Suprapubic skin (tissue), 3 donors: ENCODE measurements at regions not wholly inside any gene's neighbourhood (a gene's known extent, or its start where the extent isn't known, plus 50 kb on each side); places are given as distances from the start of the nearest gene placed in this dataset.

Experiments
- EP300 ChIP-seq: sonication (generic); formaldehyde crosslinking; IDR thresholded peaks from one replicate; pipeline ENCODE4 v1.6.1; 2017; ENCODE audit warnings: antibody characterized with exemption
- POLR2A ChIP-seq, 2 donors: fragments of 450-650 bp; IDR thresholded peaks; one replicate each; pipeline ENCODE4 v1.6.1; 2017; ENCODE audit warnings: antibody characterized with exemption in 2 of 2, mild to moderate bottlenecking in 2 of 2, moderate library complexity in 2 of 2
- TF ChIP-seq, protein P1 (sequence below), 2 donors: fragments of 200-600 bp in 1 of 2; fragments of 450-650 bp in 1 of 2; sonication (generic) in 1 of 2; IDR thresholded peaks; one replicate each; pipeline ENCODE4 v1.5.1; 2016 to 2019; ENCODE audit warnings: antibody characterized with exemption in 2 of 2, mild to moderate bottlenecking in 1 of 2, moderate library complexity in 1 of 2

DNA sequence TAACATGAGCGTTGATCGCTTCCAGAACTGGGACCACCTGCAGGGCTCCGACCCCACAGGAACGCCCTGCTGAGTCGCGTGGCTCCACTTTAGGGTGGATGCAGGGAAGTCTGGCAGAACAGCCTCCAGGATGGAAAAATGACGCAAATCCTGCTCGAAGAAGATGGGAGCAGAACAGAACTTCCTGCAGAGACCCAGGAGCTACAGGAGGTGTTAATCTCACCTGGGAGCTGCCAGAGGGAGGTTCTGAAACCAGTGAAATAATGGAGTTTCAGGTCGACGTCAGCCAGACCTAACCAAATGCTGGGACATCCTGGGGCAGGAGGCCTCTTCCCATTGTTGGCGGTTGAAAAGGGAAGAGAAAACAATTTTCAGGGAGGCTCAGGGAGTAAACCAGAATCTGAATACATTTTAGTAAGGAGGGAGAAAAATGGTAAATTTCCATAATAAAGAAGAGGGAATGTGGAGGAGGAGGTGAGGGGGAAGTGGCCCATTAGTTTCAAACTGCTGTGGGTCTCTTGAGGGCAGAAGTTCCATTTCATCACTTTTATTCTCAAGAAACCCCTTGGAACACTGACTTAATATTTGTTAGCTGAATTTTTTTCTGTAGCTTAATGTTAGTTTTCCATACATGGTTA is 558.4 kb upstream of the CDH4 start:
- TF ChIP-seq, protein P1, sequence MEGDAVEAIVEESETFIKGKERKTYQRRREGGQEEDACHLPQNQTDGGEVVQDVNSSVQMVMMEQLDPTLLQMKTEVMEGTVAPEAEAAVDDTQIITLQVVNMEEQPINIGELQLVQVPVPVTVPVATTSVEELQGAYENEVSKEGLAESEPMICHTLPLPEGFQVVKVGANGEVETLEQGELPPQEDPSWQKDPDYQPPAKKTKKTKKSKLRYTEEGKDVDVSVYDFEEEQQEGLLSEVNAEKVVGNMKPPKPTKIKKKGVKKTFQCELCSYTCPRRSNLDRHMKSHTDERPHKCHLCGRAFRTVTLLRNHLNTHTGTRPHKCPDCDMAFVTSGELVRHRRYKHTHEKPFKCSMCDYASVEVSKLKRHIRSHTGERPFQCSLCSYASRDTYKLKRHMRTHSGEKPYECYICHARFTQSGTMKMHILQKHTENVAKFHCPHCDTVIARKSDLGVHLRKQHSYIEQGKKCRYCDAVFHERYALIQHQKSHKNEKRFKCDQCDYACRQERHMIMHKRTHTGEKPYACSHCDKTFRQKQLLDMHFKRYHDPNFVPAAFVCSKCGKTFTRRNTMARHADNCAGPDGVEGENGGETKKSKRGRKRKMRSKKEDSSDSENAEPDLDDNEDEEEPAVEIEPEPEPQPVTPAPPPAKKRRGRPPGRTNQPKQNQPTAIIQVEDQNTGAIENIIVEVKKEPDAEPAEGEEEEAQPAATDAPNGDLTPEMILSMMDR (IDR thresholded peaks at IDR 0.05) = no peak
- no peak for TF ChIP-seq EP300
- no peak for TF ChIP-seq POLR2A (IDR thresholded peaks at IDR 0.05)
